Endothelial cell of umbilical vein (primary cell): ENCODE measurements at regions not wholly inside any gene's neighbourhood (a gene's known extent, or its start where the extent isn't known, plus 50 kb on each side); places are given as distances from the start of the nearest gene placed in this dataset.

ENCODE experiments used
- BruUV-seq: library from RNA; stranded (reverse); fragments of 400-500 nt; replicated peaks from 2 replicates; lab custom pipeline; 2021; lab: Mats Ljungman, UMichigan
- CTCF ChIA-PET: fragments of 300-600, 350-600 bp; sonication (Branson Sonifier 250); formaldehyde crosslinking; loops from one replicate; lab custom pipeline; 2021; ENCODE audit warnings: antibody characterized with exemption, inconsistent platforms; lab: Charles Lee
- POLR2A ChIA-PET: fragments of 300-600, 350-600 bp; sonication (Branson Sonifier 250); formaldehyde crosslinking; loops from one replicate; lab custom pipeline; 2021; ENCODE audit warnings: antibody characterized with exemption, inconsistent platforms; lab: Charles Lee
- DNase-seq: peaks from one replicate; pipeline ENCODE4 v3.0.0-alpha.2; 2011; ENCODE audit warnings: low read depth, low spot score
- FAIRE-seq: peaks from 2 replicates; lab custom pipeline; 2011; peaks lifted over from hg19 to GRCh38; lab: Jason Lieb, UNC
- H2AFZ ChIP-seq: 2 replicates; pipeline ENCODE4 v1.6.0; 2012; ENCODE audit warnings: low read depth, low read length, control low read depth, inconsistent platforms
- H3K27ac ChIP-seq: 2 replicates; pipeline ENCODE4 v1.5.1; 2011; ENCODE audit warnings: low read depth, mild to moderate bottlenecking, control low read depth, low read length, moderate library complexity; ENCODE audit not compliant: insufficient read depth
- H3K27me3 ChIP-seq, 2 experiments: 2 replicates each; pipeline versions ENCODE4 v1.6.0 to v1.6.1; 2011; ENCODE audit warnings: low read length in 2 of 2, mixed read lengths in 1 of 2; ENCODE audit not compliant: control insufficient read depth in 2 of 2, insufficient read depth in 2 of 2
- H3K36me3 ChIP-seq, 2 experiments: 2 replicates in 1 of 2; 3 replicates in 1 of 2; pipeline ENCODE4 v1.5.1; 2011; ENCODE audit warnings: low read length in 2 of 2, mild to moderate bottlenecking in 1 of 2, moderate library complexity in 1 of 2; ENCODE audit not compliant: control insufficient read depth in 2 of 2, insufficient read depth in 2 of 2; ENCODE audit errors: extremely low read depth in 1 of 2
- H3K4me1 ChIP-seq: 3 replicates; pipeline ENCODE4 v1.5.1; 2011; ENCODE audit warnings: mild to moderate bottlenecking, low read length; ENCODE audit not compliant: control insufficient read depth, insufficient read depth; ENCODE audit errors: extremely low read depth
- H3K4me2 ChIP-seq: 2 replicates; pipeline ENCODE4 v1.6.1; 2011; ENCODE audit warnings: low read length, control low read depth, mixed read lengths; ENCODE audit not compliant: insufficient read depth
- H3K4me3 ChIP-seq, 3 experiments: fragments of 200-600 bp in 1 of 3; sonication (generic), shearing (Covaris generic) in 1 of 3; replicated peaks in 1 of 3; 2 replicates each; pipeline ENCODE4 v1.5.1; 2011 to 2016; ENCODE audit warnings: control low read depth in 3 of 3, low read length in 3 of 3, mild to moderate bottlenecking in 2 of 3, inconsistent platforms in 1 of 3, low read depth in 1 of 3, moderate library complexity in 1 of 3; ENCODE audit not compliant: insufficient read depth in 1 of 3
- H3K79me2 ChIP-seq: 2 replicates; pipeline ENCODE4 v1.6.0; 2012; ENCODE audit warnings: low read length, inconsistent platforms; ENCODE audit not compliant: control insufficient read depth, insufficient read depth
- H3K9ac ChIP-seq: replicated peaks from 2 replicates; pipeline ENCODE3; 2011; ENCODE audit warnings: low read length, control low read depth; ENCODE audit not compliant: insufficient read depth; ENCODE audit errors: extremely low read depth
- H3K9me1 ChIP-seq: replicated peaks from 3 replicates; pipeline ENCODE4 v1.6.0; 2011; ENCODE audit warnings: mild to moderate bottlenecking, low read length; ENCODE audit not compliant: control insufficient read depth, insufficient read depth; ENCODE audit errors: extremely low read depth
- H3K9me3 ChIP-seq: replicated peaks from 2 replicates; pipeline ENCODE4 v1.5.1; 2012; ENCODE audit warnings: low read length, inconsistent platforms; ENCODE audit not compliant: control insufficient read depth, insufficient read depth
- H4K20me1 ChIP-seq: replicated peaks from 2 replicates; pipeline ENCODE3; 2011; ENCODE audit warnings: mild to moderate bottlenecking, low read length; ENCODE audit not compliant: control insufficient read depth, insufficient read depth; ENCODE audit errors: extremely low read depth
- CTCF ChIP-seq, 2 donors: IDR thresholded peaks; 1 replicate in 1 of 2; 2 replicates in 1 of 2; pipeline ENCODE4 v1.5.1; 2011; ENCODE audit warnings: low read length in 2 of 2, mild to moderate bottlenecking in 2 of 2, moderate library complexity in 2 of 2, control low read depth in 1 of 2, inconsistent platforms in 1 of 2, low read depth in 1 of 2; ENCODE audit not compliant: insufficient read depth in 1 of 2; ENCODE audit errors: extremely low read depth in 1 of 2
- EZH2 ChIP-seq: IDR thresholded peaks from 2 replicates; pipeline ENCODE4 v1.6.1; 2012; ENCODE audit warnings: borderline replicate concordance, low read depth, mild to moderate bottlenecking, moderate library complexity, low read length, inconsistent platforms; ENCODE audit not compliant: severe bottlenecking
- FOS ChIP-seq: IDR thresholded peaks from 2 replicates; pipeline ENCODE4 v1.6.1; 2011; ENCODE audit warnings: mild to moderate bottlenecking, low read length, moderate library complexity, borderline replicate concordance; ENCODE audit not compliant: insufficient read depth
- GATA2 ChIP-seq: IDR thresholded peaks from 2 replicates; pipeline ENCODE4 v1.7.0; 2011; ENCODE audit warnings: low read depth, mild to moderate bottlenecking, moderate library complexity, mixed read lengths, low read length; ENCODE audit not compliant: insufficient read length, insufficient read depth
- JUN ChIP-seq: IDR thresholded peaks from 2 replicates; pipeline ENCODE4 v1.6.1; 2011; ENCODE audit warnings: borderline replicate concordance, low read depth; ENCODE audit not compliant: insufficient read length, insufficient read depth
- MAX ChIP-seq: IDR thresholded peaks from 2 replicates; pipeline ENCODE4 v1.6.1; 2011; ENCODE audit not compliant: insufficient read depth, insufficient read length
- MYC ChIP-seq: IDR thresholded peaks from one replicate; pipeline ENCODE4 v1.6.1; 2011; ENCODE audit warnings: mild to moderate bottlenecking, low read depth, low read length
- POLR2A ChIP-seq: IDR thresholded peaks from 2 replicates; pipeline ENCODE4 v1.6.1; 2012; ENCODE audit warnings: low read depth, mild to moderate bottlenecking, control low read depth, low read length
- POLR2AphosphoS5 ChIP-seq: IDR thresholded peaks from 2 replicates; pipeline ENCODE4 v1.6.1; 2012; ENCODE audit warnings: low read depth, mild to moderate bottlenecking, control low read depth, low read length, moderate library complexity; ENCODE audit not compliant: insufficient read depth
- dilution Hi-C: fragments of 300-500 bp; cut with MboI; formaldehyde crosslinking; loops from one replicate; pipeline ENCODE4 v1.15.0; 2019; ENCODE audit warnings: low sequenced_read_pairs; ENCODE audit not compliant: extremely low pct_ligation_motif_present
- intact Hi-C: fragments of 100-400 bp; cut with micrococcal nuclease; formaldehyde crosslinking; loops from one replicate; pipeline ENCODE4 v1.10.0; 2022

GRCh38 chr2:236777408-236777807 is 207.8 kb downstream of the ACKR3 start:
- intact Hi-C loops = loop anchor here (1.0 to 5.0 kb wide), 3 partner anchors 51 to 250 kb away; no protein-coding TSS in a partner anchor

More at GRCh38 chr2:236777408-236777807, 207.8 kb downstream of the ACKR3 start:
- DNase-seq (no peak), FAIRE-seq (no peak)
- no TSS peak for BruUV-seq
- Histone ChIP-seq H3K27me3 (no peaks in the 10 kb centered on the region), H3K79me2 (no peaks in the 10 kb centered on the region), H3K4me2 (peak overlapping the region; percentile 8), H2AFZ (peak overlapping the region; percentile 21), H3K27ac (peak overlapping the region; percentile 72), H4K20me1 (no peaks in the 10 kb centered on the region), H3K4me3 (no peak overlapping the region), H3K9me1 (no peaks in the 10 kb centered on the region), H3K36me3 (no peaks in the 10 kb centered on the region), H3K9ac (peak overlapping the region; percentile 34), H3K4me1 (peaks cover 15% of the 10 kb centered on the region), H3K9me3 (no peaks in the 10 kb centered on the region)
- CTCF ChIA-PET = interaction anchor here (1.4 kb wide), 1 partner anchor 9 kb away, joined by 4 read pairs; no protein-coding TSS in a partner anchor
- TF ChIP-seq EZH2 = no peak
- TF ChIP-seq FOS = no peak
- TF ChIP-seq JUN = no peak
- TF ChIP-seq CTCF (IDR thresholded peaks at IDR 0.05; ENCODE audit: extremely low read depth in 1 of 2, insufficient read depth in 1 of 2, low read depth in 1 of 2, low read length in 2 of 2) = no peak
- no peak for TF ChIP-seq GATA2
- TF ChIP-seq MYC = no peak
- TF ChIP-seq POLR2A = no peak
- no peak for TF ChIP-seq POLR2AphosphoS5
- TF ChIP-seq MAX = no peak
- POLR2A ChIA-PET = no interaction called here
- dilution Hi-C loops = no loop called here
